ENCODE measurements at regions not wholly inside any gene's neighbourhood (a gene's known extent, or its start where the extent isn't known, plus 50 kb on each side); places are given as distances from the start of the nearest gene placed in this dataset.
A peak's percentile ranks its signal among the peaks of the same experiment; 100 is the strongest.

GRCh38 chr21:31566611-31567010 is 92.9 kb upstream of the SOD1 start:
- Histone ChIP-seq H3K4me2 (ENCODE audit: low read length) (no peak overlapping the region), H3F3A (ENCODE audit: insufficient read depth, low read length, poor library complexity, severe bottlenecking) (no peaks in the 10 kb centered on the region), H3K36me3 (ENCODE audit: insufficient read depth, low read length) (no peaks in the 10 kb centered on the region), H3K4me3 (ENCODE audit: low read length) (no peak overlapping the region), H3K27ac (ENCODE audit: low read length) (no peak overlapping the region), H2AFZ (ENCODE audit: low read depth, low read length) (no peak overlapping the region), H3K9me3 (ENCODE audit: low read length) (no peaks in the 10 kb centered on the region), H3K9ac (ENCODE audit: low read length) (no peak overlapping the region), H4K20me1 (ENCODE audit: insufficient read depth) (no peaks in the 10 kb centered on the region), H3K79me2 (replicated peaks; ENCODE audit: insufficient read depth, low read length) (no peaks in the 10 kb centered on the region), H3K27me3 (ENCODE audit: insufficient read depth, low read depth, low read length) (no peaks in the 10 kb centered on the region), H3K9me2 (ENCODE audit: insufficient read depth, low read length) (no peaks in the 10 kb centered on the region)
- TF ChIP-seq POLR2AphosphoS5 (IDR thresholded peaks at IDR 0.05) (no peak), RAD21 (conservative IDR thresholded peaks at IDR 0.05) (no peak), REST (IDR thresholded peaks at IDR 0.05; ENCODE audit: borderline replicate concordance) (no peak), TAF1 (IDR thresholded peaks at IDR 0.05; ENCODE audit: low read depth) (no peak), EZH2 (IDR thresholded peaks at IDR 0.05; ENCODE audit: borderline replicate concordance, insufficient read depth, low read length, poor library complexity, severe bottlenecking) (no peak), EP300 (conservative IDR thresholded peaks at IDR 0.05; ENCODE audit: poor library complexity, severe bottlenecking) (no peak), MXI1 (conservative IDR thresholded peaks at IDR 0.05; ENCODE audit: poor library complexity, severe bottlenecking) (no peak)

GRCh38 chr21:31566064-31566463 is 93.4 kb upstream of the SOD1 start:
- Histone ChIP-seq H3K4me2 (ENCODE audit: low read length) (no peak overlapping the region), H3K36me3 (ENCODE audit: insufficient read depth, low read length) (no peaks in the 10 kb centered on the region), H3K4me3 (ENCODE audit: low read length) (no peak overlapping the region), H3K27ac (ENCODE audit: low read length) (no peak overlapping the region), H3F3A (ENCODE audit: insufficient read depth, low read length, poor library complexity, severe bottlenecking) (no peaks in the 10 kb centered on the region), H2AFZ (ENCODE audit: low read depth, low read length) (no peak overlapping the region), H3K9me2 (ENCODE audit: insufficient read depth, low read length) (no peaks in the 10 kb centered on the region), H3K79me2 (replicated peaks; ENCODE audit: insufficient read depth, low read length) (no peaks in the 10 kb centered on the region), H3K27me3 (ENCODE audit: insufficient read depth, low read depth, low read length) (no peaks in the 10 kb centered on the region), H4K20me1 (ENCODE audit: insufficient read depth) (no peaks in the 10 kb centered on the region), H3K9ac (ENCODE audit: low read length) (no peak overlapping the region), H3K9me3 (ENCODE audit: low read length) (no peaks in the 10 kb centered on the region)
- TF ChIP-seq CTCF (IDR thresholded peaks at IDR 0.05; ENCODE audit: poor library complexity, severe bottlenecking) (peak; percentile 26), EZH2 (IDR thresholded peaks at IDR 0.05; ENCODE audit: borderline replicate concordance, insufficient read depth, low read length, poor library complexity, severe bottlenecking) (no peak)

GRCh38 chr21:31564439-31564838 is 95.1 kb upstream of the SOD1 start:
- H3K9me3 ChIP-seq (ENCODE audit: low read length), result no peaks in the 10 kb centered on the region
- H3K36me3 ChIP-seq (ENCODE audit: insufficient read depth, low read length), result no peaks in the 10 kb centered on the region
- H3K79me2 ChIP-seq (replicated peaks; ENCODE audit: insufficient read depth, low read length), result peaks cover 4% of the 10 kb centered on the region
- no peaks in the 10 kb centered on the region for H4K20me1 ChIP-seq (ENCODE audit: insufficient read depth)
- no peak overlapping the region for H3K4me3 ChIP-seq (ENCODE audit: low read length)
- no peak overlapping the region for H3K9ac ChIP-seq (ENCODE audit: low read length)
- H2AFZ ChIP-seq (ENCODE audit: low read depth, low read length), result no peak overlapping the region
- no peak overlapping the region for H3K27ac ChIP-seq (ENCODE audit: low read length)
- no peaks in the 10 kb centered on the region for H3K27me3 ChIP-seq (ENCODE audit: insufficient read depth, low read depth, low read length)
- H3F3A ChIP-seq (ENCODE audit: insufficient read depth, low read length, poor library complexity, severe bottlenecking), result no peaks in the 10 kb centered on the region
- H3K9me2 ChIP-seq (ENCODE audit: insufficient read depth, low read length), result no peaks in the 10 kb centered on the region
- TF ChIP-seq CTCF (IDR thresholded peaks at IDR 0.05; ENCODE audit: poor library complexity, severe bottlenecking), result no peak
- TF ChIP-seq EZH2 (IDR thresholded peaks at IDR 0.05; ENCODE audit: borderline replicate concordance, insufficient read depth, low read length, poor library complexity, severe bottlenecking), result no peak
- TF ChIP-seq EP300 (conservative IDR thresholded peaks at IDR 0.05; ENCODE audit: poor library complexity, severe bottlenecking), result no peak
- no peak for TF ChIP-seq RAD21 (conservative IDR thresholded peaks at IDR 0.05)
- no peak for TF ChIP-seq POLR2AphosphoS5 (IDR thresholded peaks at IDR 0.05)
- no peak for TF ChIP-seq TAF1 (IDR thresholded peaks at IDR 0.05; ENCODE audit: low read depth)
- no peak for TF ChIP-seq MXI1 (conservative IDR thresholded peaks at IDR 0.05; ENCODE audit: poor library complexity, severe bottlenecking)
- H3K4me2 ChIP-seq (ENCODE audit: low read length), result no peak overlapping the region

Data from neural cell (in vitro differentiated cells).